ENCODE measurements at regions not wholly inside any gene's neighbourhood (a gene's known extent, or its start where the extent isn't known, plus 50 kb on each side); places are given as distances from the start of the nearest gene placed in this dataset.

DNA sequence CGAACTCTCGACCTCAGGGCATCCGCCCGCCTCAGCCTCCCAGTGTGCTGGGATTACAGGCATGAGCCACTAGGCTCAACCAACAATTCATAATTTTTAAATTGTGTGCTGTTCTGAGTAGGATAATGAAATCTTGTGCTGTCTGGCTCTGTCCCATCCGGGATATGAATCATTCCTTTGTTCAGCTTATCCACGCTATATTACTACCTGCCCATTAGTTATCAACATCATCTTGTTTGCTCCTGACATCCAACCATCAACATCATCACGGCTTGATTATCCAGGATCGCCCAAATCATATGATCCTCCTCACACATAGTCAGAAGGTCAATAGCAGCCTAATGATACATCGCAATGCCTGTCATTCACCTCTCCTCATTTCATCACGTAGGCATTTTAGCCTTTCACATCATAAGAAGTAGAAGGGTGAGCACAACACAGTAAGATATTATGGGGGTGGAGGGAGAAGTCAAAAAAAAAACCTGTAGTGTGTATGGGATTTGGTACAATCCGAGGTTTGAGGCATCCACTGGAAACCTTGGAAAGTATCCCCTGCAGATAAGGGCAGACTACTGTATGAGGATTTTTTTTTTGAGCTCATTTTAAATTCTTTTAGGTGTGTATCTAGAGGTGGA is 77.0 kb upstream of the SIAH1 start:
- no peak overlapping the region for H3K4me3 ChIP-seq (ENCODE audit: low read length)
- no peak for TF ChIP-seq CTCF (conservative IDR thresholded peaks at IDR 0.05; ENCODE audit: low read depth, low read length)
- DNase-seq (ENCODE audit: low read depth): no peak

GRCh38 chr16:48459167-48459566 is 74.0 kb upstream of the SIAH1 start:
- TF ChIP-seq CTCF (conservative IDR thresholded peaks at IDR 0.05; ENCODE audit: low read depth, low read length): no peak
- no peak overlapping the region for H3K4me3 ChIP-seq (ENCODE audit: low read length)
- no peak for DNase-seq (ENCODE audit: low read depth)

DNA sequence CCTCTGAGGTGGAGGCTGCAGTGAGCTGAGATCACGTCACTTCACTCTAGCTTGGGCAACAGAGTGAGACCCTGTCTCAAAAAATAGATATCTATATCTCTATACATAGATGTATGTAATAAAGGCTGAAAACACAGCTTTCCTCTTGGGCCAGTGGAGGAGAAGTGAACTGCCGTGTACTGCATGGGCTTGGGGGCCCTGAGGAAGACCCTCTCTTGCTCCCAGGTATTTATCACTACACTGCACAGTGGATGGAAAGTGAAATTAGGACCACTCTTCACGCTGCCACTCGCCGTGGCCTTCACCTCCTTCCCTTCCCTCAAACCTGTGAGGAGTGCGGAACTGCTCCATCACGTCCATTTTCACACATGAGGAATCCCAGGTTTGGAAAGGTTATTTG is 68.8 kb upstream of the SIAH1 start:
- no peak for TF ChIP-seq CTCF (conservative IDR thresholded peaks at IDR 0.05; ENCODE audit: low read depth, low read length)
- no peak overlapping the region for H3K4me3 ChIP-seq (ENCODE audit: low read length)
- no peak for DNase-seq (ENCODE audit: low read depth)

DNA sequence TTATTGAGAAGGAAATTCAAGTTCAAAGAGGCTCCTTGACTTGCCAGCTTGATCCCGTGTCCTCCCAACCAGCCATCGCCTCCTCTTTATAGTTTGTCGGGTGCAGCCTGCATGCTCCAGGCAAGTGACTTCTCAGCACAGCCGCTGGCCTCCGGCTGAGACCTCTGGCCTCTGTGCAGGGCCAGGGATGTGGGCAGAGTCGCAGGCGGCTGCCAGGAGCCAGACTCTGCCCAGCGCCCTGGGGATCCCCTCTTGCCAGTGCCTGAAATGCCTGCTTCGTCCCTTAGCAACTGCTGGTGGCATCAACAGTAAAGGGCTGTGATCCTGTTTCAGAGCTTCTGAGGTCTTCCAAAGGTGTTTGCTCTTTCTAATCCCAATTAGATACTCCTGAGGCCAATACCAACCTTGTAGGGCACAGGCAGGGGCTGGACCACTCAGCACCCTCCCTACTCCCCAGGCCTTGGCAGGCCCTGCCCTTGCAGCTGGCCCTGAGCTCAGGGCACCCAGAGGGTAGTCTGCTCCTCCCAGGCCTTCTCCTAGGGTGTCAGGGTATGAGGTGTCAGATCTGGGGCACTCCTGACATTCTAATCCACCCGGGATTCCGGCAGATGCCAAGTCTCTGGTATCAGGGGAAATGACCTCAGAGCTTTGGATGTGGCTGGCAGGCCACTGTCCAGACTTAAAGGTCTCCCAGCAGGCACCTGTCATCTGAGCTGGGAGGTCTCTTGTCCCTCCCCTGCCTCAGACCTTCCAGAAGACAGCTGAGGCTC is 68.0 kb upstream of the SIAH1 start:
- DNase-seq (ENCODE audit: low read depth): no peak
- no peak overlapping the region for H3K4me3 ChIP-seq (ENCODE audit: low read length)
- no peak for TF ChIP-seq CTCF (conservative IDR thresholded peaks at IDR 0.05; ENCODE audit: low read depth, low read length)

- TF ChIP-seq CTCF (conservative IDR thresholded peaks at IDR 0.05; ENCODE audit: low read depth, low read length): no peak
Measured at GRCh38 chr16:48451323-48451722, 66.1 kb upstream of the SIAH1 start.

DNA sequence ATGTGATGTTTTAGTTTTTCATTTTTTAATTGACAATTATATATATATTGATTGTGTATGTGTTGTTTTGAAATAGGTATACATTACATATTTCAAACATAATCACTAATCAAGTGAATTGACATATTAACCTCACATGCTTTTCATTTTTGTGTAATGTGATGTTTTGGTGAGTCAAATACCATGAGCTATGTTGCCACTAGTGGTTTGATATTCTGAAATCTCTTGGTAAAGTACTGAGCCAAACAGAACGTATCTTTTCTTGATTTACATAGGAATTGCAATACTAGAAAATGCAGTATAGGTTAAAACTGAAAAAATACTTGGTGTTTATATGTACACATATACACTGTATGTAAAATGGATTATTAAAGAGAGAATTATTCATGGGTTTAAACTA is 65.2 kb upstream of the SIAH1 start:
- TF ChIP-seq CTCF (conservative IDR thresholded peaks at IDR 0.05; ENCODE audit: low read depth, low read length): no peak

More at GRCh38 chr16:48451323-48451722, 66.1 kb upstream of the SIAH1 start:
- no peak for DNase-seq (ENCODE audit: low read depth)
- H3K4me3 ChIP-seq (ENCODE audit: low read length): no peak overlapping the region

More for the DNA sequence above, 65.2 kb upstream of the SIAH1 start:
- H3K4me3 ChIP-seq (ENCODE audit: low read length): no peak overlapping the region
- DNase-seq (ENCODE audit: low read depth): no peak
